ENCODE measurements at regions not wholly inside any gene's neighbourhood (a gene's known extent, or its start where the extent isn't known, plus 50 kb on each side); places are given as distances from the start of the nearest gene placed in this dataset.

DNA sequence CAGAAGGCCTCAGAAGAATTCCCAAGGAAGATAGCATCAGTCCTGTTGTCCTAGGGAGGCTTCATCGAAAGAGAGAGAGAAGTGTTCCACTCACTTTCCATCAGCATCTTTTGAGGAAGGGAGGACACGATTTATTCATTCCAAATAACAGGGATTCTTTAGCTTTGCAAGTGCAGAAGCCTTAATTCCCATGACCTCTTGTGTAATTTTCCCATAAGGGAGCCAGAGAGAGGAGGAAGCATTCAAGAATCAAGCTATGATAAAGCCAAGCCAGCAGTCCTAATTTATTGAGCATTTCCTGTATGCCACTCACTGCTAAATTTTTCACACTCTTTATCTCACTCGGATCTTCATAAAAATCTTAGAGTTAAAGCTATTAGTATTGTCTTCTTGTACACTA is 169.7 kb upstream of the MITF start:
- H3K27ac Mint-ChIP-seq: no peak overlapping the region
- no peak for DNase-seq (ENCODE audit: low spot score)
- peaks cover 8% of the 10 kb centered on the region for H3K9me3 Mint-ChIP-seq
- H3K4me1 Mint-ChIP-seq (ENCODE audit: low read depth in 2 of 2): no peaks in the 10 kb centered on the region
- H3K27me3 Mint-ChIP-seq: peaks cover 7 to 14% of the 10 kb centered on the region in 2 donors
- no peak for ATAC-seq
- H3K4me3 Mint-ChIP-seq: no peak overlapping the region
- no peaks in the 10 kb centered on the region for H3K36me3 Mint-ChIP-seq

DNA sequence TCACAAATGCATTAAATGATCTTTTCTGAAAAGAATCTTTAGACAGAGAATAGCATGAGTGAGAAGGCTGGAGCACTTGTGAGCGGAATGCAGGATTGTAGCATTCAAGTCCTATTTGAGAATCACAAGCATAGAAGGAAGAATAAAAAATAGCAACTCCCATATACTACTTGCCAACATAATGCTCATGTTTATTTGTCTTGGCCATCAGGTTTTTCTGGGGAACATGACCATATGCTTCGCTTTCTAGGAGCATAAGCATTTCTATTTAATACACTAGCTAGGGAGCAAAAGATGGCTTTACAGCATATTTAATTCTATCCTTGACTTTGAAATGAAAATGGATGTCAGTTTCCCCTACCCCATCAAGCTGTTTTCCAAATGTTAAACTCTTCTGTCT is 170.3 kb upstream of the MITF start:
- no peak for DNase-seq (ENCODE audit: low spot score)
- H3K4me1 Mint-ChIP-seq (ENCODE audit: low read depth in 2 of 2): no peaks in the 10 kb centered on the region
- H3K9me3 Mint-ChIP-seq: peaks cover 8% of the 10 kb centered on the region
- ATAC-seq: no peak
- no peak overlapping the region for H3K27ac Mint-ChIP-seq
- H3K27me3 Mint-ChIP-seq: peaks cover 7 to 14% of the 10 kb centered on the region in 2 donors
- no peaks in the 10 kb centered on the region for H3K36me3 Mint-ChIP-seq
- no peak overlapping the region for H3K4me3 Mint-ChIP-seq

DNA sequence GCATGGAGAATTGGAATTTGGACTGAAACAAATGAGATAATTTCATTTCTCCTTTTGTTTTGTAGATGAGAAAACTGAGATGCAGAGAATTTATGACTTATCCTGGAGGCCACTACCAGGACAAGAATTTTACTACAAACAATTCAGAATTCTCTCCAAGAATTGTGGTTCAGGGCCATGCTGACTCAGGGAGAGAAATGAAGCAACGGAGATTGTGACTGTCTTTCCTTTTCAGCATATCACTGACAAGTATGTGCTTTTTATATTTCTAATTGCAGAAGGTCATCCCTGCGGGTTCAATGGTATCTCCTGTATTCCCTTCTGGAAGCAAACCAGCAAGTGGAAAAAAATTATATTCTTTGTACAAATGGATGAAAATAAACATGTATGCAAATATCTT is 170.8 kb upstream of the MITF start:
- DNase-seq (ENCODE audit: low spot score) (no peak), ATAC-seq (no peak)
- Mint-ChIP-seq H3K27ac (no peak overlapping the region), H3K4me3 (no peak overlapping the region), H3K27me3 (peaks cover 7 to 14% of the 10 kb centered on the region in 2 donors), H3K4me1 (ENCODE audit: low read depth in 2 of 2) (no peaks in the 10 kb centered on the region), H3K9me3 (peaks cover 8% of the 10 kb centered on the region), H3K36me3 (no peaks in the 10 kb centered on the region)

DNA sequence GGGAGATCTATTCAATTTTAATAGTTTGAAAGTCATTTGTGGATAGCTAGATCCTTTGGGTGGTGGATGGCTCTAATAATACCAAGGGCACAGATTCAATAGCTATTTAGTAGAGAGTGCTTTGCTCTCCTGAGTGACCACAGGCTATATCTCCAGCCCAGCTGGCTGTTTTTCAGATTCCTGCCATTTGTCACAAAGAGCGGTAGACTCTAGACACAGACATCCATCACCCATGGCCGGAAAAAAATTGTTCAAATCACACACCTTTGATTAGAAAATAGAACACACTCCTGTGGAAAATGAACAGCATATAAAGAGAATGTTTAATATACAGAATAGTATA is 171.6 kb upstream of the MITF start:
- H3K9me3 Mint-ChIP-seq: peaks cover 4% of the 10 kb centered on the region

DNA sequence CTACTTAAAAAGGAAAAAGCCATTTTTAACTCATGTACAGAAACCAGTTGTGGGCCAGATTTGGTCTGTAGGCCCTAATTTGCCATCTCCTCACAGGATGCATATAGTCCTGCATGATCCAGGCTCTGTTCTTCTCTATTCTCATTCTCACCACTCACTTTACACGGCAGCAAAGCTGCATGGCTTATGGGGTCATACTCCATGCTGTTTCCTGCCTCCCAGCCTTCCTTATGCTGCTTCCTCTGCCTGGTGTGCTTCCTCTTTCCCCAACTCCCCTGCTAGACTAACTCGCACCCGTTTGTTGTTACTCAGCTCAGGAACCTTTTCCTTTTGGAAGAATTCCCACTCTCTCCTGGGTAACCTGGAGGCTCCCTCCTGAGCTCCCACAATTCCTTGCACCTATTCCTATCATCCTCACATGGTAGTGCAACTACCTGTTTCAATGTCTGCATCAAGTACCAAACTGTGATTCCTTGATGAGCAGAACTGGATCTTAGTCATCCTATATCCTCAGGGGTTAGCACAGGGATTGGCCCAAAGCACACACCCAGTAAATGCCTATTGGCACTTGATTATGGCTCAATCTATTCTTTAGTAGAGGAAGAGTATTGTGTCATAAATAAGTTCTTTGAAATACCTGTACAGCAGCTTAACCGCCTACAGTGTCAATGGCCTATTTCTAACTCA is 172.1 kb upstream of the MITF start:
- Mint-ChIP-seq H3K27me3 (peaks cover 7 to 14% of the 10 kb centered on the region in 2 donors), H3K4me3 (no peak overlapping the region), H3K27ac (no peak overlapping the region), H3K9me3 (peaks cover 4% of the 10 kb centered on the region), H3K4me1 (ENCODE audit: low read depth in 2 of 2) (no peaks in the 10 kb centered on the region), H3K36me3 (no peaks in the 10 kb centered on the region)
- ATAC-seq (no peak), DNase-seq (ENCODE audit: low spot score) (no peak)

More for the DNA sequence above, 171.6 kb upstream of the MITF start:
- Mint-ChIP-seq H3K27ac (no peak overlapping the region), H3K4me1 (ENCODE audit: low read depth in 2 of 2) (no peaks in the 10 kb centered on the region), H3K36me3 (no peaks in the 10 kb centered on the region), H3K4me3 (no peak overlapping the region), H3K27me3 (peaks cover 7 to 14% of the 10 kb centered on the region in 2 donors)
- ATAC-seq: no peak
- no peak for DNase-seq (ENCODE audit: low spot score)

DNA sequence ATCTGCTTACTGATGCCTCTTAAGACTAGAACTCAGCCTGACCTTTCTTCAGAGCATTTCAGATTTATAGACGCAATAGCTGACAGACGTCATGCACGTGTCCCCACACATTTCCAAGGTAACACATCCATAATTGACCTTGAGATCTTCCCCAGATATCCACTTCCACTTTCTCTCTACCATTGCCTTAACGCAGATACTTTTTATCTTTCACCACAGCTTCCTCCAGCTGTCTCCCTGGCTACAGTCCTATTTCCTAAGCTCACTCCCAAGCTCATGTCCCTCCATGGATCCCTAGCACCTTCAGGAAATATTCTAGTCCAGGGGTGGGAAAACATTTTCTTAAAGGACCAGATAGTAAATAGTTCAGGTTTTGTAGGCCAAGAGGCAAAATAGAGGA is 173.0 kb upstream of the MITF start:
- Mint-ChIP-seq H3K4me1 (ENCODE audit: low read depth in 2 of 2) (no peaks in the 10 kb centered on the region), H3K27ac (no peak overlapping the region), H3K9me3 (peaks cover 4% of the 10 kb centered on the region), H3K27me3 (peaks cover 7 to 14% of the 10 kb centered on the region in 2 donors), H3K4me3 (no peak overlapping the region), H3K36me3 (no peaks in the 10 kb centered on the region)
- DNase-seq (ENCODE audit: low spot score) (no peak), ATAC-seq (no peak)

DNA sequence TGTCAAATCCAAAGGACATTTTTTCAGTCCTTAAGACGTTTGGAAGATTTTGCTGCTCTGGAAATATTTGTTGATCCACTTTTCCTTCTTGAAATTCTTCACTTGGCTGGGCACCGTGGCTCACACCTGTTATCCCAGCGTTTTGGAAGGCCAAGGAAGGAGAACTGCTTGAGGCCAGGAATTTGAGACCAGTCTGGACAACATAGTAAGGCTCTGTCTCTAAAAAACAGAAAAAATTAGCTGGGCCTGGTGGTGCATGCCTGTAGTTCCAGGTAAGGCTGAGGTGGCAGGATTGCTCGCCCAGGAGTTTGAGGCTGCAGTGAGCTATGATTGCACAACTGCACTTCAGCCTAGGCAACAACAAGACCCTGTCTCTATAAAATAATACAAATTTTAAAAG is 173.9 kb upstream of the MITF start:
- Mint-ChIP-seq H3K4me3 (no peak overlapping the region), H3K36me3 (no peaks in the 10 kb centered on the region), H3K27me3 (peaks cover 7 to 14% of the 10 kb centered on the region in 2 donors), H3K4me1 (ENCODE audit: low read depth in 2 of 2) (no peaks in the 10 kb centered on the region), H3K27ac (no peak overlapping the region), H3K9me3 (peaks cover 4% of the 10 kb centered on the region)
- no peak for ATAC-seq
- DNase-seq (ENCODE audit: low spot score): no peak

DNA sequence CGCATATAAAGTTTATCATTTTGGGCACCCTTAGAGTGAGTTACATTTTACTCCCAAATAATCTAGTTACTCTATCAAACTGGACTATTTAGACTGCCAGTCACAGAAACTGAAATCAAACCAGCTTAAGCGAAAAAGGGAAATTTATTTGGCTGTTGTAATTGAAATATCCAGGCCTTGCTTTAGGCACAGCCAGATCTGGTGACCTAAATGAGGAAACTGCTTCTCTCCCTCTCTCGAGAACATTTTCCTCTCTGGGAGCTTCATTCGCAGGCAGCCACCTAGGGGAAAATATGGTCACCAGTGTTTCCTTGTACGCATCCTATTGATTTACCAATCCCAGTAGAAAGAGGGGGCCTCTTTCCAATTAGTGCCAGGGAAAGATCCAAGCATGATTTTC is 175.3 kb upstream of the MITF start:
- Mint-ChIP-seq H3K27me3 (peaks cover 7 to 14% of the 10 kb centered on the region in 2 donors), H3K4me1 (ENCODE audit: low read depth in 2 of 2) (no peaks in the 10 kb centered on the region), H3K4me3 (no peak overlapping the region), H3K36me3 (no peaks in the 10 kb centered on the region), H3K9me3 (peaks cover 4% of the 10 kb centered on the region), H3K27ac (no peak overlapping the region)
- ATAC-seq (no peak), DNase-seq (ENCODE audit: low spot score) (no peak)

DNA sequence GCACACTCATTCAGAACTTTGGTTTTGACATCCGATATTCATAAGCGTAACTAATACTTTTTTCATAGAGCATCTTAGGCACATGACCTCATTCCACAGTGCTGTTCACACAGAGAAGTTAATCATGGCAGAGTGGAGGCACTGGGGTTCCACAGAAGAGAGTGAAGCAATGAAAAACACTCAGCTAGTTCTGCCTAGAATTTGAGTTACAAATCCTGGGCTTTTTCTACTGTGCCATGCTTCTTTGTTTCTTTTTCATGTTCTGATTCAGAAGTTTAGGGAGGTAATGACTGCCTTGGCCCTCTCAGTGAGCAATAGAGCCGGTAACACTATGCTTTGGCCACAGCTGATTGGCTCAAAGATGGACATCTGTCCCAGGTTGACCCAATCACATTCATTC is 176.1 kb upstream of the MITF start:
- Mint-ChIP-seq H3K27ac (no peak overlapping the region), H3K4me3 (no peak overlapping the region), H3K4me1 (ENCODE audit: low read depth in 2 of 2) (no peaks in the 10 kb centered on the region), H3K36me3 (no peaks in the 10 kb centered on the region), H3K27me3 (peaks cover 7 to 14% of the 10 kb centered on the region in 2 donors), H3K9me3 (peaks cover 4% of the 10 kb centered on the region)
- DNase-seq (ENCODE audit: low spot score): no peak
- no peak for ATAC-seq

DNA sequence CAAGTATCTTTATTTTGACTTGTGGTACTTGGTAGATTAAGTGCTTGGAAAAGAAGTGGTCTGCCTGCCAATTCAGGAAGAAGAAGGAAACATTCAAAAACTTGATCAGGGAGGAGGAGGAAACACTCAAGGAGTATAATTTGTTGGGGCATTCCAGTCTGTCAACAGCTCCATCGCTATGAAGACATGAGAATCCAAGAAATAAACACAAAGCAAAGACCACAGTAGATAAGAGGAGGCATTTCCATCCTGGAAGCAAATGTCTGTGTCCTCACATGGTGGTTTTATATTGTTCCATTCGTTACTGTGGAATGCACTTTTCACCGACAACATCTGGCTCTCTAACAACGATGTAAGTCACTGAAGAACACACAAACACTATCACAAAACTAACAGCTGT is 176.1 kb upstream of the FRMD4B start:
- Mint-ChIP-seq H3K36me3 (no peaks in the 10 kb centered on the region), H3K27ac (no peak overlapping the region), H3K27me3 (peaks cover 4 to 9% of the 10 kb centered on the region in 2 donors), H3K9me3 (peaks cover 4% of the 10 kb centered on the region), H3K4me1 (ENCODE audit: low read depth in 2 of 2) (no peaks in the 10 kb centered on the region), H3K4me3 (no peak overlapping the region)
- ATAC-seq: no peak
- no peak for DNase-seq (ENCODE audit: low spot score)

DNA sequence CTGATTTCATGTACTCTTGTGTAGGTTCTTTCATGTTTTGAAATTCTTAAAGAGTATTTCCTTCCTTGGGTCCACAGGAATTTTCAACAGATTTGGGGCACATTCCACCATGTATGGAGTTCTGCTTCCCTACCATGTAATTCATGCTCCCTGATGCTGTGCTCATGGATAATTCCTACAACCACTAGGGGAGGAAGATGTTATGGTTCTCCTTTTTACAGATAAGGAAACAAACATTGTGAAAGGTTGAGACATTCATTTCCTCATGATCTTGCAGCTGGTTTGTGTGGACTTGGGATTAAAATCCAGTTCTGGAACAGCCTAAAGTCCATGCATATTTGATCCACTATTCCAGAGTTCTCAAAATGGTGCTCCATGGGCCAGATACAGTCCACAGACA is 174.9 kb upstream of the FRMD4B start:
- Mint-ChIP-seq H3K9me3 (no peaks in the 10 kb centered on the region), H3K27ac (no peak overlapping the region), H3K4me3 (no peak overlapping the region), H3K27me3 (peaks cover 0 to under 1% of the 10 kb centered on the region in 2 donors), H3K36me3 (no peaks in the 10 kb centered on the region), H3K4me1 (ENCODE audit: low read depth in 2 of 2) (no peaks in the 10 kb centered on the region)
- ATAC-seq: no peak
- DNase-seq (ENCODE audit: low spot score): no peak

DNA sequence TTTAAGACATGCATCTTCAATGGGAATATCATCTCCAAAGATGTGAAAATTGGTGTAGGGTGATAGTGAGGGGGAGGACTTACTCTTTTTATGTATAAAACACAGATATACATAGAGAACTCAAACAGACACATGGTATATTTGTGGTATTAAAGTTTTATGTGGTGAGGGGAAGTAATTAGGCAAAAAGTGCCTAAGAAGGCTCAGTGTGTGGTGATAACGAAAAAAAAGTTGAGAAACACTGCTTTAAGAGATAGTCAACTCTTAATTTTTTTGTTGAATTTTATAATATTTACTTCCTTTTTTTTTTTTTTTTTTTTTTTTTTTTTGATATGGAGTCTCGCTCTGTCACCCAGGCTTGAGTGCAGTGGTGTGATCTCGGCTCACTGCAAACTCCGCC is 174.2 kb upstream of the FRMD4B start:
- no peak for ATAC-seq
- no peak for DNase-seq (ENCODE audit: low spot score)
- no peaks in the 10 kb centered on the region for H3K9me3 Mint-ChIP-seq
- H3K27ac Mint-ChIP-seq: no peak overlapping the region
- no peaks in the 10 kb centered on the region for H3K36me3 Mint-ChIP-seq
- H3K27me3 Mint-ChIP-seq: peaks cover 0 to 3% of the 10 kb centered on the region in 2 donors
- no peak overlapping the region for H3K4me3 Mint-ChIP-seq
- H3K4me1 Mint-ChIP-seq (ENCODE audit: low read depth in 2 of 2): no peaks in the 10 kb centered on the region

DNA sequence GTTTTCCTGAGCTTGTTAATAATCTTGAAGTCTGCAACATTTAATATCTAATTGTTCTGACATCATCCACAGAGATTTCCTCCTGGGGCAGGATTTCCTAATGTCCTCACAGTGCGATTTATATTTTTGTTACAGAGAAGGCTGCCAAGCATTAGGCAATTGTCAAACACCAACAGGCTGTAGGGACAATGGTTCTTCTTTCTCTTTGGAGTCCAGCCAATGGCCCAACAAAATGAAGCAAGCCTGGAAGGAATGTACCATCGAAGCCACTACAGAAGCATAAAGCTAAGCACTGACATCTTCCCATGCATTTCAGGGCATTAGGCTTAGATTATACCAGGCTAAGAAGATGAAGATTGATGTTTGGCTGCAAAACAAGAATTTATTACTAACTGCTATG is 173.0 kb upstream of the FRMD4B start:
- no peaks in the 10 kb centered on the region for H3K36me3 Mint-ChIP-seq
- no peak overlapping the region for H3K4me3 Mint-ChIP-seq
- DNase-seq (ENCODE audit: low spot score) (no peak), ATAC-seq (no peak)
- no peaks in the 10 kb centered on the region for H3K9me3 Mint-ChIP-seq
- H3K27ac Mint-ChIP-seq: no peak overlapping the region
- H3K27me3 Mint-ChIP-seq: peaks cover 0 to 8% of the 10 kb centered on the region in 2 donors
- no peaks in the 10 kb centered on the region for H3K4me1 Mint-ChIP-seq (ENCODE audit: low read depth in 2 of 2)

DNA sequence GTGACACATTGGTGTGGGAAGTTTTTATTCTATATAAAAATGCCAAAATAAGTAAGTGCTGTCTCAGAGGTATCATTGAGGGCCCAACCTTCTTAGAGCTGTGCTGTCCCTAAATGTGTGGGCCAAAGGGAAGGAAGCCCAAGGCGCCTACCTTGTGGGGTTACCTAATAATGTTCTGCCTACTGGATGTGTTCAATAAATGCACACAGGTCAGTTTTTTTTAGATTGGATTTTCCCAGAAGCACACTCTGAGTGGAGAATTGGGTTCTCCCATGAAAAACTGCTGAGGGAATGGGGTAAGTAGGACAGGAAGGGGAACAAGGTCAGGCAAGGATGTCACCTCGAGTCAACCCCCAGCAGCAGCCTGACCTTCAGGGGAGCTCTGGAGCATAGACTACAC is 168.7 kb upstream of the FRMD4B start:
- Mint-ChIP-seq H3K36me3 (no peaks in the 10 kb centered on the region), H3K4me1 (ENCODE audit: low read depth in 2 of 2) (no peaks in the 10 kb centered on the region), H3K27ac (no peak overlapping the region), H3K4me3 (no peak overlapping the region), H3K9me3 (no peaks in the 10 kb centered on the region), H3K27me3 (peaks cover 0 to 20% of the 10 kb centered on the region in 2 donors)
- no peak for DNase-seq (ENCODE audit: low spot score)
- ATAC-seq: no peak

DNA sequence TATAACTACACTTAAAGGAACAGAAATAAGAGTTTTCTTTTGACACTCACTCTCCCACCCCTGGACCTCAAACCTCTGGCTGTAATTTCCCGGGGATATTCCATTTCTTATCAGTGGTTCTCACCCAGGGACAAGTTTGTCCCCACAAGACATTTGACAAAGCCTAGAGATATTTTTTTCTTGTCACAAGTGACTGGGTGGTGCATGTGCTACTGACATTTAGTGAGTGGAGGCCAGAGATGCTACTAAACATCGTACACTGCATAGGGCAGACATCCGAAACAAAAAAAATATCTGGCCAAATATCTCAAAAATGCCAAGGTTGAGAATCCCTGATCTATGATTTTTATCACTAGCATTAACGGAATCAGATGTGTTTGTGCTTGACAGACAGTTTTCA is 168.0 kb upstream of the FRMD4B start:
- ATAC-seq (no peak), DNase-seq (ENCODE audit: low spot score) (no peak)
- H3K4me1 Mint-ChIP-seq (ENCODE audit: low read depth in 2 of 2): no peaks in the 10 kb centered on the region
- no peaks in the 10 kb centered on the region for H3K36me3 Mint-ChIP-seq
- no peak overlapping the region for H3K4me3 Mint-ChIP-seq
- H3K27me3 Mint-ChIP-seq: peaks cover 0 to 20% of the 10 kb centered on the region in 2 donors
- H3K27ac Mint-ChIP-seq: no peak overlapping the region
- H3K9me3 Mint-ChIP-seq: no peaks in the 10 kb centered on the region
